ENCODE measurements at regions not wholly inside any gene's neighbourhood (a gene's known extent, or its start where the extent isn't known, plus 50 kb on each side); places are given as distances from the start of the nearest gene placed in this dataset.
"Not testable (repeated sequence)": the region's sequence is repeated elsewhere in the genome, so short reads cannot be mapped to it uniquely, and the experiment has no call there.

GRCh38 chr15:96666979-96667378 lies 336.5 kb downstream of the NR2F2 start:
- not testable (repeated sequence) for TF ChIP-seq CTCF (conservative IDR thresholded peaks at IDR 0.05 in 1 of 2, IDR thresholded peaks at IDR 0.05 in 1 of 2; ENCODE audit: low read depth in 1 of 2, low read length in 2 of 2); EZH2 (IDR thresholded peaks at IDR 0.05; ENCODE audit: low read length, missing control alignments)

All from fibroblast of lung (primary cell).